Calu3 (cell line): ENCODE measurements at regions not wholly inside any gene's neighbourhood (a gene's known extent, or its start where the extent isn't known, plus 50 kb on each side); places are given as distances from the start of the nearest gene placed in this dataset.

ENCODE experiments used
- BruUV-seq: library from RNA; stranded (reverse); fragments of 400-500 nt; replicated peaks from 2 replicates; lab custom pipeline; 2021; lab: Mats Ljungman, UMichigan
- CTCF ChIA-PET: fragments of 300-600 bp; sonication (Branson Sonifier 250); formaldehyde crosslinking; loops from one replicate; lab custom pipeline; 2022; ENCODE audit warnings: antibody characterized with exemption; lab: Charles Lee
- DNase-seq: peaks from one replicate; pipeline ENCODE4 v3.0.0; 2022
- H3K27ac Mint-ChIP-seq: one replicate; pipeline ENCODE4 v1.8.0; 2022; ENCODE audit warnings: mixed read lengths; ENCODE audit not compliant: unreplicated experiment
- H3K27me3 Mint-ChIP-seq: one replicate; pipeline ENCODE4 v1.8.0; 2022; ENCODE audit warnings: mixed read lengths; ENCODE audit not compliant: unreplicated experiment
- H3K36me3 Mint-ChIP-seq: one replicate; pipeline ENCODE4 v1.8.0; 2022; ENCODE audit warnings: mild to moderate bottlenecking, moderate library complexity, mixed read lengths; ENCODE audit not compliant: insufficient read depth, unreplicated experiment
- H3K4me1 Mint-ChIP-seq: one replicate; pipeline ENCODE4 v1.8.0; 2022; ENCODE audit warnings: mild to moderate bottlenecking, low read depth, mixed read lengths; ENCODE audit not compliant: unreplicated experiment
- H3K4me3 Mint-ChIP-seq: one replicate; pipeline ENCODE4 v1.8.0; 2022; ENCODE audit warnings: mild to moderate bottlenecking, low read depth, moderate library complexity, mixed read lengths; ENCODE audit not compliant: unreplicated experiment
- H3K9me3 Mint-ChIP-seq: one replicate; pipeline ENCODE4 v1.8.0; 2022; ENCODE audit warnings: low read depth, mixed read lengths; ENCODE audit not compliant: unreplicated experiment
- CTCF ChIP-seq: fragments of 200-600 bp; IDR thresholded peaks from one replicate; pipeline ENCODE4 v1.8.0; 2022; ENCODE audit warnings: antibody characterized with exemption; ENCODE audit not compliant: unreplicated experiment
- intact Hi-C: fragments of 100-400 bp; cut with micrococcal nuclease; formaldehyde crosslinking; loops from one replicate; pipeline ENCODE4 v1.10.0; 2022; ENCODE audit not compliant: unreplicated experiment

- no TSS peak for BruUV-seq
- peaks cover 3% of the 10 kb centered on the region for H3K9me3 Mint-ChIP-seq
- CTCF ChIA-PET, result no interaction called here
Observed at GRCh38 chr5:2139478-2139877, 256.8 kb upstream of the IRX4 start.

GRCh38 chr5:2138896-2139295, 256.2 kb upstream of the IRX4 start:
- Mint-ChIP-seq H3K27me3 (no peaks in the 10 kb centered on the region), H3K4me3 (no peak overlapping the region), H3K27ac (no peak overlapping the region), H3K4me1 (no peaks in the 10 kb centered on the region), H3K36me3 (no peaks in the 10 kb centered on the region), H3K9me3 (peaks cover 3% of the 10 kb centered on the region)
- BruUV-seq, result no TSS peak
- TF ChIP-seq CTCF, result no peak
- CTCF ChIA-PET, result no interaction called here
- no peak for DNase-seq
- intact Hi-C loops, result no loop called here

More at GRCh38 chr5:2139478-2139877, 256.8 kb upstream of the IRX4 start:
- no peak overlapping the region for H3K4me3 Mint-ChIP-seq
- H3K4me1 Mint-ChIP-seq, result no peaks in the 10 kb centered on the region
- no peak overlapping the region for H3K27ac Mint-ChIP-seq
- no peaks in the 10 kb centered on the region for H3K27me3 Mint-ChIP-seq
- no peak for TF ChIP-seq CTCF
- H3K36me3 Mint-ChIP-seq, result no peaks in the 10 kb centered on the region
- DNase-seq, result no peak
- intact Hi-C loops, result no loop called here

GRCh38 chr5:2137444-2138050, 254.8 kb upstream of the IRX4 start:
- CTCF ChIA-PET, result no interaction called here
- TF ChIP-seq CTCF, result no peak
- no TSS peak for BruUV-seq

GRCh38 chr5:2136728-2137333, 254.1 kb upstream of the IRX4 start:
- no peaks in the 10 kb centered on the region for H3K27me3 Mint-ChIP-seq
- H3K4me1 Mint-ChIP-seq, result no peaks in the 10 kb centered on the region
- CTCF ChIA-PET, result no interaction called here
- H3K9me3 Mint-ChIP-seq, result peaks cover 6% of the 10 kb centered on the region
- no peak overlapping the region for H3K4me3 Mint-ChIP-seq
- no peak overlapping the region for H3K27ac Mint-ChIP-seq
- TF ChIP-seq CTCF, result no peak
- BruUV-seq, result no TSS peak
- intact Hi-C loops, result no loop called here
- DNase-seq, result no peak
- no peaks in the 10 kb centered on the region for H3K36me3 Mint-ChIP-seq

More at GRCh38 chr5:2137444-2138050, 254.8 kb upstream of the IRX4 start:
- Mint-ChIP-seq H3K9me3 (peaks cover 6% of the 10 kb centered on the region), H3K4me3 (no peak overlapping the region), H3K27ac (no peak overlapping the region), H3K4me1 (no peaks in the 10 kb centered on the region), H3K36me3 (no peaks in the 10 kb centered on the region), H3K27me3 (no peaks in the 10 kb centered on the region)
- no peak for DNase-seq
- intact Hi-C loops, result no loop called here
